Endothelial cell of umbilical vein (primary cell): ENCODE measurements at regions not wholly inside any gene's neighbourhood (a gene's known extent, or its start where the extent isn't known, plus 50 kb on each side); places are given as distances from the start of the nearest gene placed in this dataset.

ENCODE experiments used
- BruUV-seq: library from RNA; stranded (reverse); fragments of 400-500 nt; replicated peaks from 2 replicates; lab custom pipeline; 2021; lab: Mats Ljungman, UMichigan
- CTCF ChIA-PET: fragments of 300-600, 350-600 bp; sonication (Branson Sonifier 250); formaldehyde crosslinking; loops from one replicate; lab custom pipeline; 2021; ENCODE audit warnings: antibody characterized with exemption, inconsistent platforms; lab: Charles Lee
- POLR2A ChIA-PET: fragments of 300-600, 350-600 bp; sonication (Branson Sonifier 250); formaldehyde crosslinking; loops from one replicate; lab custom pipeline; 2021; ENCODE audit warnings: antibody characterized with exemption, inconsistent platforms; lab: Charles Lee
- DNase-seq: peaks from one replicate; pipeline ENCODE4 v3.0.0-alpha.2; 2011; ENCODE audit warnings: low read depth, low spot score
- FAIRE-seq: peaks from 2 replicates; lab custom pipeline; 2011; peaks lifted over from hg19 to GRCh38; lab: Jason Lieb, UNC
- H2AFZ ChIP-seq: 2 replicates; pipeline ENCODE4 v1.6.0; 2012; ENCODE audit warnings: low read depth, low read length, control low read depth, inconsistent platforms
- H3K27ac ChIP-seq: 2 replicates; pipeline ENCODE4 v1.5.1; 2011; ENCODE audit warnings: low read depth, mild to moderate bottlenecking, control low read depth, low read length, moderate library complexity; ENCODE audit not compliant: insufficient read depth
- H3K27me3 ChIP-seq, 2 experiments: 2 replicates each; pipeline versions ENCODE4 v1.6.0 to v1.6.1; 2011; ENCODE audit warnings: low read length in 2 of 2, mixed read lengths in 1 of 2; ENCODE audit not compliant: control insufficient read depth in 2 of 2, insufficient read depth in 2 of 2
- H3K36me3 ChIP-seq, 2 experiments: 2 replicates in 1 of 2; 3 replicates in 1 of 2; pipeline ENCODE4 v1.5.1; 2011; ENCODE audit warnings: low read length in 2 of 2, mild to moderate bottlenecking in 1 of 2, moderate library complexity in 1 of 2; ENCODE audit not compliant: control insufficient read depth in 2 of 2, insufficient read depth in 2 of 2; ENCODE audit errors: extremely low read depth in 1 of 2
- H3K4me1 ChIP-seq: 3 replicates; pipeline ENCODE4 v1.5.1; 2011; ENCODE audit warnings: mild to moderate bottlenecking, low read length; ENCODE audit not compliant: control insufficient read depth, insufficient read depth; ENCODE audit errors: extremely low read depth
- H3K4me2 ChIP-seq: 2 replicates; pipeline ENCODE4 v1.6.1; 2011; ENCODE audit warnings: low read length, control low read depth, mixed read lengths; ENCODE audit not compliant: insufficient read depth
- H3K4me3 ChIP-seq, 3 experiments: fragments of 200-600 bp in 1 of 3; sonication (generic), shearing (Covaris generic) in 1 of 3; replicated peaks in 1 of 3; 2 replicates each; pipeline ENCODE4 v1.5.1; 2011 to 2016; ENCODE audit warnings: control low read depth in 3 of 3, low read length in 3 of 3, mild to moderate bottlenecking in 2 of 3, inconsistent platforms in 1 of 3, low read depth in 1 of 3, moderate library complexity in 1 of 3; ENCODE audit not compliant: insufficient read depth in 1 of 3
- H3K79me2 ChIP-seq: 2 replicates; pipeline ENCODE4 v1.6.0; 2012; ENCODE audit warnings: low read length, inconsistent platforms; ENCODE audit not compliant: control insufficient read depth, insufficient read depth
- H3K9ac ChIP-seq: replicated peaks from 2 replicates; pipeline ENCODE3; 2011; ENCODE audit warnings: low read length, control low read depth; ENCODE audit not compliant: insufficient read depth; ENCODE audit errors: extremely low read depth
- H3K9me1 ChIP-seq: replicated peaks from 3 replicates; pipeline ENCODE4 v1.6.0; 2011; ENCODE audit warnings: mild to moderate bottlenecking, low read length; ENCODE audit not compliant: control insufficient read depth, insufficient read depth; ENCODE audit errors: extremely low read depth
- H3K9me3 ChIP-seq: replicated peaks from 2 replicates; pipeline ENCODE4 v1.5.1; 2012; ENCODE audit warnings: low read length, inconsistent platforms; ENCODE audit not compliant: control insufficient read depth, insufficient read depth
- H4K20me1 ChIP-seq: replicated peaks from 2 replicates; pipeline ENCODE3; 2011; ENCODE audit warnings: mild to moderate bottlenecking, low read length; ENCODE audit not compliant: control insufficient read depth, insufficient read depth; ENCODE audit errors: extremely low read depth
- CTCF ChIP-seq, 2 donors: IDR thresholded peaks; 1 replicate in 1 of 2; 2 replicates in 1 of 2; pipeline ENCODE4 v1.5.1; 2011; ENCODE audit warnings: low read length in 2 of 2, mild to moderate bottlenecking in 2 of 2, moderate library complexity in 2 of 2, control low read depth in 1 of 2, inconsistent platforms in 1 of 2, low read depth in 1 of 2; ENCODE audit not compliant: insufficient read depth in 1 of 2; ENCODE audit errors: extremely low read depth in 1 of 2
- EZH2 ChIP-seq: IDR thresholded peaks from 2 replicates; pipeline ENCODE4 v1.6.1; 2012; ENCODE audit warnings: borderline replicate concordance, low read depth, mild to moderate bottlenecking, moderate library complexity, low read length, inconsistent platforms; ENCODE audit not compliant: severe bottlenecking
- GATA2 ChIP-seq: IDR thresholded peaks from 2 replicates; pipeline ENCODE4 v1.7.0; 2011; ENCODE audit warnings: low read depth, mild to moderate bottlenecking, moderate library complexity, mixed read lengths, low read length; ENCODE audit not compliant: insufficient read length, insufficient read depth
- JUN ChIP-seq: IDR thresholded peaks from 2 replicates; pipeline ENCODE4 v1.6.1; 2011; ENCODE audit warnings: borderline replicate concordance, low read depth; ENCODE audit not compliant: insufficient read length, insufficient read depth
- MAX ChIP-seq: IDR thresholded peaks from 2 replicates; pipeline ENCODE4 v1.6.1; 2011; ENCODE audit not compliant: insufficient read depth, insufficient read length
- MYC ChIP-seq: IDR thresholded peaks from one replicate; pipeline ENCODE4 v1.6.1; 2011; ENCODE audit warnings: mild to moderate bottlenecking, low read depth, low read length
- POLR2A ChIP-seq: IDR thresholded peaks from 2 replicates; pipeline ENCODE4 v1.6.1; 2012; ENCODE audit warnings: low read depth, mild to moderate bottlenecking, control low read depth, low read length
- POLR2AphosphoS5 ChIP-seq: IDR thresholded peaks from 2 replicates; pipeline ENCODE4 v1.6.1; 2012; ENCODE audit warnings: low read depth, mild to moderate bottlenecking, control low read depth, low read length, moderate library complexity; ENCODE audit not compliant: insufficient read depth
- dilution Hi-C: fragments of 300-500 bp; cut with MboI; formaldehyde crosslinking; loops from one replicate; pipeline ENCODE4 v1.15.0; 2019; ENCODE audit warnings: low sequenced_read_pairs; ENCODE audit not compliant: extremely low pct_ligation_motif_present
- intact Hi-C: fragments of 100-400 bp; cut with micrococcal nuclease; formaldehyde crosslinking; loops from one replicate; pipeline ENCODE4 v1.10.0; 2022

- Histone ChIP-seq H3K9me3 (no peaks in the 10 kb centered on the region), H3K9me1 (no peaks in the 10 kb centered on the region), H3K9ac (no peak overlapping the region), H3K4me2 (no peak overlapping the region), H4K20me1 (no peaks in the 10 kb centered on the region), H3K4me1 (no peaks in the 10 kb centered on the region), H3K4me3 (no peak overlapping the region), H3K27me3 (no peaks in the 10 kb centered on the region), H3K79me2 (no peaks in the 10 kb centered on the region), H3K27ac (no peak overlapping the region), H3K36me3 (no peaks in the 10 kb centered on the region), H2AFZ (no peak overlapping the region)
- ChIA-PET POLR2A (no interaction called here), CTCF (interaction anchor here (1.1 kb wide), 1 partner anchor 70 kb away, joined by 3 read pairs; no protein-coding TSS in a partner anchor)
- FAIRE-seq (no peak), DNase-seq (no peak)
- no TSS peak for BruUV-seq
- intact Hi-C loops (no loop called here), dilution Hi-C loops (no loop called here)
- TF ChIP-seq POLR2A: no peak
- no peak for TF ChIP-seq POLR2AphosphoS5
- no peak for TF ChIP-seq MAX
- TF ChIP-seq CTCF (IDR thresholded peaks at IDR 0.05; ENCODE audit: extremely low read depth in 1 of 2, insufficient read depth in 1 of 2, low read depth in 1 of 2, low read length in 2 of 2): no peak
- TF ChIP-seq MYC: no peak
Observed at GRCh38 chr3:110246796-110247376, 824.7 kb upstream of the NECTIN3 start.

- Histone ChIP-seq H2AFZ (no peak overlapping the region), H4K20me1 (no peaks in the 10 kb centered on the region), H3K4me2 (no peak overlapping the region), H3K36me3 (no peaks in the 10 kb centered on the region), H3K27ac (no peak overlapping the region), H3K9me1 (no peaks in the 10 kb centered on the region), H3K9me3 (no peaks in the 10 kb centered on the region), H3K27me3 (no peaks in the 10 kb centered on the region), H3K9ac (no peak overlapping the region), H3K4me1 (no peaks in the 10 kb centered on the region), H3K79me2 (no peaks in the 10 kb centered on the region), H3K4me3 (no peak overlapping the region)
- FAIRE-seq: no peak
- TF ChIP-seq MYC (no peak), CTCF (IDR thresholded peaks at IDR 0.05; ENCODE audit: extremely low read depth in 1 of 2, insufficient read depth in 1 of 2, low read depth in 1 of 2, low read length in 2 of 2) (no peak), POLR2AphosphoS5 (no peak), POLR2A (no peak), MAX (no peak), JUN (no peak), EZH2 (no peak), GATA2 (no peak)
- dilution Hi-C loops: no loop called here
- BruUV-seq: no TSS peak
- intact Hi-C loops: no loop called here
- ChIA-PET CTCF (interaction anchor here (0.7 kb wide), 1 partner anchor 17 kb away, joined by 3 read pairs; no protein-coding TSS in a partner anchor), POLR2A (no interaction called here)
- no peak for DNase-seq
Observed at GRCh38 chr3:110248666-110249065, 823.0 kb upstream of the NECTIN3 start.
